HG02981 (cell line): ENCODE measurements at regions not wholly inside any gene's neighbourhood (a gene's known extent, or its start where the extent isn't known, plus 50 kb on each side); places are given as distances from the start of the nearest gene placed in this dataset.

Source experiments
- ATAC-seq: cut with Tn5 transposase; IDR thresholded peaks from one replicate; pipeline ENCODE4 v1.9.1; 2021; ENCODE audit warnings: mild to moderate bottlenecking, moderate library complexity; ENCODE audit not compliant: unreplicated experiment

DNA sequence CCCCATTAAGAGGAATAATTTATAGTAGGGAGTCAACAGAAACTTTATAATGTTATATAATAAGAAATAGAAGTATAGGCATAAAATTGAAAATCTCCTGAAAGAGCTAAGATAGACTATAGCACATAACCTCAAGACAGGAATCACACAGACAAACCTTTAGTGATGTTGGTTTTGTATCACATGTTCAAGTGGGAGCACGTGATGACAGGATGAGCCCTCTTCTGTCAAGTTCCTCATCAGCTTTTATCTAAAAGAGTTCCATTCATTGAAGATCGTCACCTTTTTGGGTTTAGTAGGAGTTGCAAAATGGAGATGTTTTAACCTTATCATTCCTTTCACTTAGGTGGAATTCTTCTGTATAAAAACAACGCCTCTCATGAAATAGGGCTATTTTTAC is 127.0 kb downstream of the MCHR2 start:
- ATAC-seq = no peak

DNA sequence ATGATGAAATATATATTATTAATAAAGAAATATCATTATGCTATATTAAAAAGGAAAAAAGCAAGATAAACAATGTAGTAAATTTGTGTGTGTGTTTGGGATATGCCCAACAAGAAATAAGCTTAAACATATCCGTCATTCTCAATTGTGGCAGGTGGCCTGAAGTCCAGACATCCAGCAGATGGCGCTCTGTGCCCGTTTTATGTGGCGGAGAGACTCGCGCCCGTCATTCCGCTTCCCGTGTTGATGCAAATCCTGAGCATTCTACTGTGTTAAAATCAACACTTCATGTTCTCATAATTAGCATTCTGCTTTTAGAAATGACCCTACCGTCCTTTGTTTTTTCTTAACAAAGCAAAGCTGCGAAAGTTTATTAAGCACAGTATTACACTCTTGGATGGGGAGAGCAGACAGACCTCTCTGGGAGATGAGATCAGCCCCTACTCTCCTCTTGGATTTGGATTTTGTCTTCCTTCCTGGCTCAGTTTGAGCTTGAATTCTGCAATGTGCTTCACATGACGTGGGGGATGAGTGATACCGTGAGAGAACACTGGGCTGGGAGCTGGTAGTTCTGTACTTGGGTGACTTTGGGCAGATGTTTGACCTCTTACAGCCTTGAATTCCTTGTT is 125.8 kb downstream of the MCHR2 start:
- ATAC-seq = peak; percentile 90
